ENCODE measurements at regions not wholly inside any gene's neighbourhood (a gene's known extent, or its start where the extent isn't known, plus 50 kb on each side); places are given as distances from the start of the nearest gene placed in this dataset.

- no peak for TF ChIP-seq CTCF (IDR thresholded peaks at IDR 0.05 in 8 of 11, conservative IDR thresholded peaks at IDR 0.05 in 3 of 11)
- no peak for TF ChIP-seq POLR2A (IDR thresholded peaks at IDR 0.05)
- no peak for TF ChIP-seq POLR2AphosphoS5 (IDR thresholded peaks at IDR 0.05)
These were observed 65.1 kb upstream of the DUSP10 start for GRCh38 chr1:221806984-221807383.
